OCI-LY3 (cell line): ENCODE measurements at regions not wholly inside any gene's neighbourhood (a gene's known extent, or its start where the extent isn't known, plus 50 kb on each side); places are given as distances from the start of the nearest gene placed in this dataset.

ENCODE experiments used
- H2AFZ ChIP-seq: fragments of 200-600, 300-600 bp; shearing (Covaris generic); 2 replicates; pipeline ENCODE4 v1.6.0; 2014; ENCODE audit warnings: antibody characterized with exemption, low read depth, low read length
- H3K27ac ChIP-seq: fragments of 200-600, 300-600 bp; sonication (generic); 2 replicates; pipeline ENCODE4 v1.5.1; 2014; ENCODE audit warnings: mild to moderate bottlenecking, low read length, moderate library complexity, mixed read lengths
- H3K27me3 ChIP-seq: fragments of 200-600, 300-600 bp; sonication (generic); 2 replicates; pipeline ENCODE4 v1.6.1; 2014; ENCODE audit warnings: low read depth, low read length, mixed read lengths
- H3K36me3 ChIP-seq: fragments of 200-600, 300-600 bp; sonication (generic); replicated peaks from 2 replicates; pipeline ENCODE3; 2014; ENCODE audit warnings: low read depth, low read length, mixed read lengths
- H3K4me1 ChIP-seq: fragments of 300-600, 200-600 bp; sonication (generic); 2 replicates; pipeline ENCODE4 v1.6.1; 2014; ENCODE audit warnings: low read length, mixed read lengths
- H3K4me2 ChIP-seq: fragments of 200-600, 300-600 bp; sonication (generic); 2 replicates; pipeline ENCODE4 v1.6.1; 2014; ENCODE audit warnings: low read length, mixed read lengths
- H3K4me3 ChIP-seq: fragments of 300-600, 200-600 bp; sonication (generic); 2 replicates; pipeline ENCODE4 v1.5.1; 2014; ENCODE audit warnings: antibody characterized with exemption, mild to moderate bottlenecking, low read length, moderate library complexity
- H3K79me2 ChIP-seq: fragments of 300-600, 200-600 bp; shearing (Covaris generic); 2 replicates; pipeline ENCODE4 v1.6.1; 2014; ENCODE audit warnings: mild to moderate bottlenecking, low read length, mixed read lengths
- H3K9ac ChIP-seq: fragments of 300-600, 200-600 bp; shearing (Covaris generic); 2 replicates; pipeline ENCODE4 v1.6.0; 2014; ENCODE audit warnings: mild to moderate bottlenecking, low read length, moderate library complexity
- H3K9me3 ChIP-seq: fragments of 200-600, 300-600 bp; shearing (Covaris generic); 2 replicates; pipeline ENCODE4 v1.6.1; 2014; ENCODE audit warnings: low read length, mixed read lengths; ENCODE audit not compliant: insufficient read depth
- H4K20me1 ChIP-seq: fragments of 200-600, 300-600 bp; sonication (generic); 2 replicates; pipeline ENCODE4 v1.6.1; 2016; ENCODE audit warnings: low read length, mixed read lengths; ENCODE audit not compliant: insufficient read depth
- CTCF ChIP-seq: fragments of 200-600, 300-600 bp; sonication (generic); IDR thresholded peaks from 2 replicates; pipeline ENCODE4 v1.5.1; 2014; ENCODE audit warnings: antibody characterized with exemption, low read length, low read depth
- EZH2phosphoT487 ChIP-seq: fragments of 200-600 bp; shearing (Covaris generic); IDR thresholded peaks from 2 replicates; pipeline ENCODE4 v1.6.1; 2018; ENCODE audit warnings: antibody characterized with exemption, mixed run types, low read depth

GRCh38 chr12:88662961-88663360 lies 82.7 kb upstream of the KITLG start:
- Histone ChIP-seq H3K4me1 (peaks cover 7% of the 10 kb centered on the region; the same call in 1 of the 2 replicates), H3K27me3 (no peaks in the 10 kb centered on the region), H3K36me3 (no peaks in the 10 kb centered on the region), H3K9me3 (no peaks in the 10 kb centered on the region), H4K20me1 (no peaks in the 10 kb centered on the region), H2AFZ (no peak overlapping the region), H3K79me2 (no peaks in the 10 kb centered on the region), H3K4me2 (no peak overlapping the region), H3K4me3 (no peak overlapping the region), H3K9ac (no peak overlapping the region), H3K27ac (no peak overlapping the region)
- TF ChIP-seq EZH2phosphoT487 (no peak), CTCF (no peak)

- Histone ChIP-seq H3K79me2 (no peaks in the 10 kb centered on the region), H3K27me3 (no peaks in the 10 kb centered on the region)
These were observed 81.8 kb upstream of the KITLG start for GRCh38 chr12:88662093-88662492.

DNA sequence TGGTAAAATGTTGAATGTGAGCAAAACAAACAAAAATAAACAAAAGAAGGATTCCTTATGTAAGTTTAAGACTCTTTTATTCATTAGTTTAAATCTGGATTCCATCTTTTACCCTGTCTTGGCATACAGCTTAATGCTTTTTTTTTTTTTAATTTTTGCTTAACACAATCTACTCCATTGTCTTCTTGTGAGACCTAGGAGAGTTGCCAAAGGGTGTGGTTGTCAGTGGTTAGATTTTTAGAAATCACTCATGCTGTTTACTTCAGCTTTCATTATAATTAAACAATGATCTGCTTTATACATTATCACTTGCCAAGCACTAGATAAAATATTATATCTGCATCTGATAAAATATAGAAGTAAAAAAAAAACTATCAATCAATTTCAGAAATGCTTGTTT lies 77.7 kb upstream of the KITLG start:
- Histone ChIP-seq H3K4me2 (no peak overlapping the region), H3K9me3 (no peaks in the 10 kb centered on the region), H3K27me3 (no peaks in the 10 kb centered on the region), H3K4me3 (no peak overlapping the region), H3K27ac (no peak overlapping the region), H4K20me1 (no peaks in the 10 kb centered on the region), H3K4me1 (peaks cover 7% of the 10 kb centered on the region; the same call in 1 of the 2 replicates), H2AFZ (no peak overlapping the region), H3K36me3 (no peaks in the 10 kb centered on the region), H3K9ac (no peak overlapping the region), H3K79me2 (no peaks in the 10 kb centered on the region)
- no peak for TF ChIP-seq CTCF
- TF ChIP-seq EZH2phosphoT487, result no peak

More at GRCh38 chr12:88662093-88662492, 81.8 kb upstream of the KITLG start:
- Histone ChIP-seq H3K9me3 (no peaks in the 10 kb centered on the region), H2AFZ (no peak overlapping the region), H3K27ac (no peak overlapping the region), H3K36me3 (no peaks in the 10 kb centered on the region), H3K4me1 (peaks cover 7% of the 10 kb centered on the region; the same call in 1 of the 2 replicates), H3K4me3 (no peak overlapping the region), H3K9ac (no peak overlapping the region), H4K20me1 (no peaks in the 10 kb centered on the region), H3K4me2 (no peak overlapping the region)
- TF ChIP-seq CTCF, result no peak

- Histone ChIP-seq H3K79me2 (no peaks in the 10 kb centered on the region), H3K36me3 (no peaks in the 10 kb centered on the region), H2AFZ (no peak overlapping the region), H4K20me1 (no peaks in the 10 kb centered on the region), H3K4me3 (no peak overlapping the region), H3K9ac (no peak overlapping the region), H3K4me1 (no peaks in the 10 kb centered on the region), H3K27me3 (no peaks in the 10 kb centered on the region), H3K27ac (no peak overlapping the region), H3K9me3 (no peaks in the 10 kb centered on the region), H3K4me2 (no peak overlapping the region)
- no peak for TF ChIP-seq EZH2phosphoT487
- TF ChIP-seq CTCF, result no peak
These were observed 70.4 kb upstream of the KITLG start for GRCh38 chr12:88650715-88651114.
